Breast epithelium (tissue), 3 donors: ENCODE measurements at regions not wholly inside any gene's neighbourhood (a gene's known extent, or its start where the extent isn't known, plus 50 kb on each side); places are given as distances from the start of the nearest gene placed in this dataset.

Experiments used
- POLR2A ChIP-seq: fragments of 450-650 bp; IDR thresholded peaks from one replicate; pipeline ENCODE4 v1.6.1; 2016; ENCODE audit warnings: antibody characterized with exemption, mild to moderate bottlenecking, moderate library complexity
- POLR2AphosphoS5 ChIP-seq, 3 donors: sonication (generic); formaldehyde crosslinking; IDR thresholded peaks; one replicate each; pipeline ENCODE4 v1.6.1; 2017; ENCODE audit warnings: antibody characterized with exemption in 3 of 3
- TF ChIP-seq, protein P1 (sequence below), 3 donors: fragments of 450-650 bp; IDR thresholded peaks; one replicate each; pipeline ENCODE4 v1.5.1; 2016 to 2017; ENCODE audit warnings: antibody characterized with exemption in 3 of 3, mild to moderate bottlenecking in 3 of 3, moderate library complexity in 3 of 3

DNA sequence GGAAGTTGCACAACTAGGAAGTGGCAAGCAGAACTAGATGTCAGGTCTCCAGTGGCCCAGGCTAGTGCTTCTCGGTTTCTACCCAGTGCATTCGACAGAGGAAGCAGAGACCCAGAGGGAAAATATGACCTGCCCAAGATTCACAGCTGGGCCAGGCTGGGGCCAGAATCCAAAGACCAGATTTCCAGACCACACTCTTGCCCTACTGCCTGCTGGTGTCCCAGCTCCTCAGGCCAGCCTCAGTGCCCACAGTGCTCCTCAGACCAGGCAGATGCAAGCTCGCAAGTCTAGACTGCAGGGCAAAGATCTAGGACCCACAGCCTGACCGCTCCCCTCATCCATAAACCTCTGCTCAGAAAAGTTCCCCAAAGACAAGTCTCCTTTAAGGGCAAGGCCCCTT lies 262.6 kb downstream of the BUD13 start:
- TF ChIP-seq, protein P1, sequence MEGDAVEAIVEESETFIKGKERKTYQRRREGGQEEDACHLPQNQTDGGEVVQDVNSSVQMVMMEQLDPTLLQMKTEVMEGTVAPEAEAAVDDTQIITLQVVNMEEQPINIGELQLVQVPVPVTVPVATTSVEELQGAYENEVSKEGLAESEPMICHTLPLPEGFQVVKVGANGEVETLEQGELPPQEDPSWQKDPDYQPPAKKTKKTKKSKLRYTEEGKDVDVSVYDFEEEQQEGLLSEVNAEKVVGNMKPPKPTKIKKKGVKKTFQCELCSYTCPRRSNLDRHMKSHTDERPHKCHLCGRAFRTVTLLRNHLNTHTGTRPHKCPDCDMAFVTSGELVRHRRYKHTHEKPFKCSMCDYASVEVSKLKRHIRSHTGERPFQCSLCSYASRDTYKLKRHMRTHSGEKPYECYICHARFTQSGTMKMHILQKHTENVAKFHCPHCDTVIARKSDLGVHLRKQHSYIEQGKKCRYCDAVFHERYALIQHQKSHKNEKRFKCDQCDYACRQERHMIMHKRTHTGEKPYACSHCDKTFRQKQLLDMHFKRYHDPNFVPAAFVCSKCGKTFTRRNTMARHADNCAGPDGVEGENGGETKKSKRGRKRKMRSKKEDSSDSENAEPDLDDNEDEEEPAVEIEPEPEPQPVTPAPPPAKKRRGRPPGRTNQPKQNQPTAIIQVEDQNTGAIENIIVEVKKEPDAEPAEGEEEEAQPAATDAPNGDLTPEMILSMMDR (IDR thresholded peaks at IDR 0.05), result no peak
- TF ChIP-seq POLR2A (no peak), POLR2AphosphoS5 (IDR thresholded peaks at IDR 0.05) (no peak)
